GM23248 (cell line): ENCODE measurements at regions not wholly inside any gene's neighbourhood (a gene's known extent, or its start where the extent isn't known, plus 50 kb on each side); places are given as distances from the start of the nearest gene placed in this dataset.

Source experiments
- DNase-seq: peaks from one replicate; pipeline ENCODE4 v3.0.0-alpha.2; 2015
- H2AFZ ChIP-seq: fragments of 200-600 bp; sonication (generic); 2 replicates; pipeline ENCODE4 v1.6.1; 2016; ENCODE audit warnings: antibody characterized with exemption
- H3F3A ChIP-seq: fragments of 200-600 bp; sonication (generic); 2 replicates; pipeline ENCODE4 v1.6.1; 2016; ENCODE audit warnings: mild to moderate bottlenecking, antibody characterized with exemption, mixed run types; ENCODE audit not compliant: insufficient read depth
- H3K27ac ChIP-seq: fragments of 200-600 bp; sonication (generic); 2 replicates; pipeline ENCODE4 v1.5.1; 2016; ENCODE audit warnings: mild to moderate bottlenecking
- H3K27me3 ChIP-seq: fragments of 200-600 bp; sonication (generic); replicated peaks from 2 replicates; pipeline ENCODE4 v1.6.1; 2016; ENCODE audit warnings: mild to moderate bottlenecking; ENCODE audit not compliant: insufficient read depth
- H3K36me3 ChIP-seq: fragments of 200-600 bp; sonication (generic); 2 replicates; pipeline ENCODE4 v1.6.1; 2016; ENCODE audit warnings: low read depth, mild to moderate bottlenecking
- H3K4me1 ChIP-seq: fragments of 200-600 bp; sonication (generic); 2 replicates; pipeline ENCODE4 v1.6.1; 2016; ENCODE audit warnings: mild to moderate bottlenecking; ENCODE audit not compliant: insufficient read depth
- H3K4me2 ChIP-seq: fragments of 200-600 bp; sonication (generic); one replicate; pipeline ENCODE4 v1.6.1; 2016; ENCODE audit warnings: mild to moderate bottlenecking; ENCODE audit not compliant: unreplicated experiment
- H3K4me3 ChIP-seq: fragments of 200-600 bp; sonication (generic); 2 replicates; pipeline ENCODE4 v1.5.1; 2016; ENCODE audit warnings: mild to moderate bottlenecking
- H3K79me2 ChIP-seq: fragments of 200-600 bp; sonication (generic); 2 replicates; pipeline ENCODE4 v1.6.1; 2016; ENCODE audit warnings: mild to moderate bottlenecking; ENCODE audit not compliant: insufficient read depth
- H3K9ac ChIP-seq: fragments of 200-600 bp; sonication (generic); 2 replicates; pipeline ENCODE4 v1.6.1; 2016; ENCODE audit warnings: mild to moderate bottlenecking
- H3K9me2 ChIP-seq: fragments of 200-600 bp; sonication (generic); 2 replicates; pipeline ENCODE4 v1.6.1; 2016; ENCODE audit warnings: mixed run types, mild to moderate bottlenecking, moderate library complexity; ENCODE audit not compliant: insufficient read depth
- H3K9me3 ChIP-seq: fragments of 200-600 bp; sonication (generic); one replicate; pipeline ENCODE4 v1.6.1; 2017; ENCODE audit warnings: low read depth
- H4K20me1 ChIP-seq: fragments of 200-600 bp; sonication (generic); 2 replicates; pipeline ENCODE4 v1.6.0; 2016; ENCODE audit not compliant: insufficient read depth
- EZH2 ChIP-seq: fragments of 200-600 bp; sonication (generic); IDR thresholded peaks from 2 replicates; pipeline ENCODE4 v1.6.1; 2018; ENCODE audit warnings: antibody characterized with exemption, mild to moderate bottlenecking; ENCODE audit not compliant: insufficient read depth, poor library complexity, severe bottlenecking
- EZH2phosphoT487 ChIP-seq: fragments of 200-600 bp; sonication (generic); IDR thresholded peaks from 2 replicates; pipeline ENCODE4 v1.6.1; 2018; ENCODE audit warnings: antibody characterized with exemption, moderate library complexity, mild to moderate bottlenecking, low read depth; ENCODE audit not compliant: insufficient read depth
- WGBS, 2 experiments: methylation state at CpG; one replicate each; pipeline ENCODE4 v1.1.6; 2015 to 2017; ENCODE audit warnings: low lambda C conversion rate in 2 of 2, low coverage in 1 of 2; ENCODE audit errors: missing lambda C conversion rate in 2 of 2; 5-methylcytosine and 5-hydroxymethylcytosine counted together
- in situ Hi-C: fragments of 300-500 bp; cut with MboI; formaldehyde crosslinking; loops from 2 replicates; pipeline ENCODE4 v1.15.0; 2020

GRCh38 chr4:81599742-81600380, 128.2 kb upstream of the RASGEF1B start:
- no peak overlapping the region for H3K9ac ChIP-seq
- no peak overlapping the region for H3K27ac ChIP-seq
- H4K20me1 ChIP-seq: no peaks in the 10 kb centered on the region
- no peaks in the 10 kb centered on the region for H3K9me3 ChIP-seq
- in situ Hi-C loops: no loop called here
- H3K4me2 ChIP-seq: no peak overlapping the region
- no peaks in the 10 kb centered on the region for H3K36me3 ChIP-seq
- no peaks in the 10 kb centered on the region for H3K79me2 ChIP-seq
- H3K4me1 ChIP-seq: no peaks in the 10 kb centered on the region
- H3K27me3 ChIP-seq: no peaks in the 10 kb centered on the region
- H3K4me3 ChIP-seq: no peak overlapping the region
- WGBS, 2 experiments: 61 to 68% methylated on average over 5 of the region's 5 CpGs
- TF ChIP-seq EZH2 (no peak), EZH2phosphoT487 (no peak)
- no peak overlapping the region for H2AFZ ChIP-seq
- no peaks in the 10 kb centered on the region for H3F3A ChIP-seq
- H3K9me2 ChIP-seq: no peaks in the 10 kb centered on the region
- DNase-seq: no peak

DNA sequence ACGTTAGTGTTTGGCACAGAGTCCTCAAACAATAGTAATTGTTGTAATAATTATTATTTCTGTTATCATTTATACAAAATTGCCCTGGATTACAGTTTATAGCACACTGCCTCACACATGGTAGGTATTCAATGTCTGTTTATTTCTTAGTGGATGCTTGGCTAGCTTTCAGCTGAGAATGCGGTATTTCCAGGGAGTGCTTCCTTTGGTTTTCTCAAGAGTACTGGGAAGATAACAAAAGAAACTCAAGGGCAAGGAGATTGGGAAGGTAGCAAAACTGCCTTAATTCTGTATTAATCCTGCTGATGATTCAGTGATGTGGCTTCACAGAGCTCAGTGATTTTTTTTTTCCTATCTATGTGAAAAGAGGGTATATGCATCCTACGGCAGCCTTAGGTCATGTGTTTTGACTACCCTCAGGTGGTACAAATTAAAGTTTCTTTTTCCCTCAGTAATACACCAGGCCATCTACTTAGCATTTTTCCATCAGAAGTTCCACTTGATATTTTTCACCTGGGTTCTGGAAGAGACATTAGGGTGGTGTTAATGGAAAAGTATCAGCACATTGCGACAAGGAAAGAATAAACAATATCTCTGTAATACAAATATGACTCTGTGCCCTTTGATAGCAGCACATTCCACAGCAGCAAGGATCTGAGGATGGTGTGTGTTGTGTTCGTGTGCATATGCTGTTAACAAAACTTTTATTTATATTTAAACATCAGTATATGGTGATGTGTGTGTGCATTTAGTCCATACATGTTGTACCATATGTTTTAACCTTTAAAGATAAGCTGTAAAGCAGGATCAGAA, 124.3 kb upstream of the RASGEF1B start:
- Histone ChIP-seq H3K9me2 (no peaks in the 10 kb centered on the region), H3K36me3 (no peaks in the 10 kb centered on the region), H3K4me2 (no peak overlapping the region), H4K20me1 (no peaks in the 10 kb centered on the region), H3K27me3 (no peaks in the 10 kb centered on the region), H3K9ac (no peak overlapping the region), H3K4me1 (no peaks in the 10 kb centered on the region), H3K4me3 (no peak overlapping the region), H3K79me2 (no peaks in the 10 kb centered on the region), H2AFZ (no peak overlapping the region), H3K27ac (no peak overlapping the region), H3K9me3 (no peaks in the 10 kb centered on the region), H3F3A (no peaks in the 10 kb centered on the region)
- WGBS, 2 experiments: 54 to 59% methylated on average over 5 of the region's 5 CpGs
- DNase-seq: no peak
- in situ Hi-C loops: no loop called here
- no peak for TF ChIP-seq EZH2phosphoT487
- TF ChIP-seq EZH2: no peak

- Histone ChIP-seq H3K9me3 (no peaks in the 10 kb centered on the region), H3K4me1 (no peaks in the 10 kb centered on the region), H3F3A (no peaks in the 10 kb centered on the region), H3K9me2 (no peaks in the 10 kb centered on the region), H3K4me2 (no peak overlapping the region), H3K36me3 (no peaks in the 10 kb centered on the region), H4K20me1 (no peaks in the 10 kb centered on the region), H3K79me2 (no peaks in the 10 kb centered on the region), H3K27me3 (no peaks in the 10 kb centered on the region), H3K9ac (no peak overlapping the region), H3K4me3 (no peak overlapping the region), H2AFZ (no peak overlapping the region), H3K27ac (no peak overlapping the region)
- in situ Hi-C loops: no loop called here
- DNase-seq: no peak
- TF ChIP-seq EZH2phosphoT487 (no peak), EZH2 (no peak)
These were observed 123.6 kb upstream of the RASGEF1B start for GRCh38 chr4:81595287-81595686.

DNA sequence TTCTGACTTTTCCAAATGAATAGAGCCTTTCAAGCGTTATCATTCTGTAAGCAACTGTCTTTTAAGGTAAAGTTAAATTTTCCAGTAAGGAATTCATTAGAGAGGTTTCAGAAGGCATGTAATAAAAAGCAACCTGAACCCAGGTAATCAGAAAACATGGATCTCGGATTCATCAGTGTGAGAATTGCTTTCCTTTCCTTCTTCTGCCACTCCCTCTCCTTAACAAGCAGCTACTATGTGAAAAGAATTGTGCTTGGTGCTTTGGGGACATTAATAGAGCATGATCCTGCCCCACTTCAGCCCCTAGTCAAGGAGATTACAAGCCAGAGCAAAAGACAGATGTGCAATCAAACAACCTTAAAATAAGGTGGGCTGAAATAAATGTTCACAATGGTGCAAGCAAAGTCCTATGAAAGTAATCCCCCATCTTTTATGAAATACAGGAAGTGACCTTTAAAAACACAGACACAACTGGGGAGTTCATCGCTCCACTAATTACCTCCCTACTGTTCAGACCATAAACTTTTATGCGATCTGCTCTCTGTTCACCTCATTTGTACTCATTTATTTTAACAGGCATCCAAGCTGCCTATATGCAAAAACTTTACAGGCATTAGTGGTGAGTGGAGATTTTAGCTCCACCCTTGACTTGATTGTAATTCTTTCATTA, 122.9 kb upstream of the RASGEF1B start:
- Histone ChIP-seq H3K27me3 (no peaks in the 10 kb centered on the region), H3K9ac (no peak overlapping the region), H3K27ac (no peak overlapping the region), H4K20me1 (no peaks in the 10 kb centered on the region), H3F3A (no peaks in the 10 kb centered on the region), H2AFZ (no peak overlapping the region), H3K79me2 (no peaks in the 10 kb centered on the region), H3K9me3 (no peaks in the 10 kb centered on the region), H3K36me3 (no peaks in the 10 kb centered on the region), H3K4me1 (no peaks in the 10 kb centered on the region), H3K4me2 (no peak overlapping the region), H3K4me3 (no peak overlapping the region), H3K9me2 (no peaks in the 10 kb centered on the region)
- WGBS, 2 experiments: 62 to 66% methylated on average over 4 of the region's 4 CpGs
- in situ Hi-C loops: no loop called here
- TF ChIP-seq EZH2phosphoT487 (no peak), EZH2 (no peak)
- no peak for DNase-seq
